GF-D8 (cell line): ENCODE measurements at regions not wholly inside any gene's neighbourhood (a gene's known extent, or its start where the extent isn't known, plus 50 kb on each side); places are given as distances from the start of the nearest gene placed in this dataset.
"Not testable (repeated sequence)": the region's sequence is repeated elsewhere in the genome, so short reads cannot be mapped to it uniquely, and the experiment has no call there.

Experiments
- DNase-seq: peaks from one replicate; lab custom pipeline; 2025; lab: John Stamatoyannopoulos, UW

GRCh38 chr17:68141050-68141449 is 105.5 kb downstream of the KPNA2 start:
- DNase-seq, result no peak

- DNase-seq, result no peak
Observed at GRCh38 chr17:68142595-68142994, 105.2 kb upstream of the AMZ2 start.

GRCh38 chr17:68143425-68143824 is 104.4 kb upstream of the AMZ2 start:
- DNase-seq, result no peak

- DNase-seq, result no peak
Observed at GRCh38 chr17:68145088-68145487, 102.8 kb upstream of the AMZ2 start.

- no peak for DNase-seq
Observed at GRCh38 chr17:68148936-68149335, 98.9 kb upstream of the AMZ2 start.

- no peak for DNase-seq
Observed at GRCh38 chr17:68152161-68152571, 95.7 kb upstream of the AMZ2 start.

GRCh38 chr17:68155692-68156091 is 92.2 kb upstream of the AMZ2 start:
- no peak for DNase-seq

GRCh38 chr17:68161644-68162428 is 86.0 kb upstream of the AMZ2 start:
- no peak for DNase-seq

GRCh38 chr17:68168273-68169164 is 79.3 kb upstream of the AMZ2 start:
- DNase-seq, result not testable (repeated sequence)

- not testable (repeated sequence) for DNase-seq
Observed at GRCh38 chr17:68169165-68169821, 78.5 kb upstream of the AMZ2 start.

- DNase-seq, result no peak
Observed at GRCh38 chr17:68169840-68170239, 78.0 kb upstream of the AMZ2 start.

GRCh38 chr17:68170246-68170645 is 77.6 kb upstream of the AMZ2 start:
- DNase-seq, result no peak

- peak; percentile 3 for DNase-seq
Observed at GRCh38 chr17:68172461-68172954, 75.3 kb upstream of the AMZ2 start.

- no peak for DNase-seq
Observed at GRCh38 chr17:68175416-68175815, 72.4 kb upstream of the AMZ2 start.

GRCh38 chr17:68175905-68176304 is 71.9 kb upstream of the AMZ2 start:
- DNase-seq, result no peak

GRCh38 chr17:68176718-68177117 is 71.1 kb upstream of the AMZ2 start:
- DNase-seq, result no peak

GRCh38 chr17:68178831-68179230 is 69.0 kb upstream of the AMZ2 start:
- no peak for DNase-seq

- DNase-seq, result no peak
Observed at GRCh38 chr17:68179236-68179925, 68.5 kb upstream of the AMZ2 start.

GRCh38 chr17:68179926-68180285 is 67.9 kb upstream of the AMZ2 start:
- no peak for DNase-seq

GRCh38 chr17:68182011-68182306 is 65.9 kb upstream of the AMZ2 start:
- DNase-seq, result no peak

- no peak for DNase-seq
Observed at GRCh38 chr17:68182940-68183551, 64.8 kb upstream of the AMZ2 start.

GRCh38 chr17:68184141-68184571 is 63.7 kb upstream of the AMZ2 start:
- DNase-seq, result no peak
